SK-N-SH (cell line): ENCODE measurements at regions not wholly inside any gene's neighbourhood (a gene's known extent, or its start where the extent isn't known, plus 50 kb on each side); places are given as distances from the start of the nearest gene placed in this dataset.
A peak's percentile ranks its signal among the peaks of the same experiment; 100 is the strongest.

Experiments
- CTCF ChIA-PET: fragments of 300-600, 350-600 bp; formaldehyde crosslinking; extraction: SDS; loops from one replicate; lab custom pipeline; 2021; lab: Yijun Ruan, JAX
- POLR2A ChIA-PET: fragments of 350-600 bp; sonication (Branson Sonifier 250); formaldehyde crosslinking; extraction: SDS; loops from one replicate; lab custom pipeline; 2020; ENCODE audit warnings: antibody characterized with exemption, inconsistent platforms; lab: Yijun Ruan, JAX
- DNase-seq: peaks from one replicate; pipeline ENCODE4 v3.0.0; 2012
- H2AFZ ChIP-seq: fragments of 200-600 bp; sonication (generic); 2 replicates; pipeline ENCODE4 v1.8.1; 2016; ENCODE audit warnings: antibody characterized with exemption, mild to moderate bottlenecking, low read depth
- H3F3A ChIP-seq: fragments of 200-600 bp; sonication (generic); replicated peaks from 2 replicates; pipeline ENCODE3; 2016; ENCODE audit warnings: antibody characterized with exemption, mild to moderate bottlenecking; ENCODE audit not compliant: insufficient read depth
- H3K27ac ChIP-seq, 2 experiments: fragments of 200-500 bp in 1 of 2; fragments of 200-600 bp in 1 of 2; sonication (Bioruptor generic) in 1 of 2; sonication (generic), shearing (Covaris generic) in 1 of 2; 2 replicates each; pipeline versions ENCODE4 v1.5.1 to v1.6.1; 2014 to 2016; ENCODE audit warnings: low read depth in 2 of 2, inconsistent platforms in 1 of 2, low read length in 1 of 2, mild to moderate bottlenecking in 1 of 2, mixed read lengths in 1 of 2
- H3K27me3 ChIP-seq: fragments of 200-600 bp; sonication (generic), shearing (Covaris generic); 2 replicates; pipeline ENCODE4 v1.6.1; 2016; ENCODE audit warnings: mixed run types; ENCODE audit not compliant: insufficient read depth
- H3K36me3 ChIP-seq, 2 experiments: fragments of 200-500 bp in 1 of 2; fragments of 200-600 bp in 1 of 2; sonication (Bioruptor generic) in 1 of 2; sonication (generic) in 1 of 2; replicated peaks in 1 of 2; 2 replicates each; pipeline versions ENCODE3 to v1.5.1; 2014 to 2016; ENCODE audit warnings: low read length in 1 of 2, mild to moderate bottlenecking in 1 of 2; ENCODE audit not compliant: insufficient read depth in 2 of 2, control insufficient read depth in 1 of 2
- H3K4me1 ChIP-seq, 2 experiments: fragments of 200-500 bp in 1 of 2; fragments of 200-600 bp in 1 of 2; sonication (Bioruptor generic) in 1 of 2; sonication (generic), shearing (Covaris generic) in 1 of 2; 2 replicates each; pipeline versions ENCODE4 v1.5.1 to v1.6.1; 2014 to 2016; ENCODE audit warnings: low read depth in 1 of 2, low read length in 1 of 2, mixed run types in 1 of 2; ENCODE audit not compliant: insufficient read depth in 2 of 2, control insufficient read depth in 1 of 2
- H3K4me2 ChIP-seq: fragments of 200-600 bp; sonication (generic), shearing (Covaris generic); 2 replicates; pipeline ENCODE4 v1.6.1; 2017; ENCODE audit warnings: mixed run types
- H3K4me3 ChIP-seq, 2 experiments: fragments of 200-500 bp in 1 of 2; fragments of 200-600 bp in 1 of 2; sonication (Bioruptor generic) in 1 of 2; sonication (generic), shearing (Covaris generic) in 1 of 2; 2 replicates each; pipeline versions ENCODE4 v1.5.1 to v1.8.1; 2014 to 2016; ENCODE audit warnings: low read depth in 2 of 2, inconsistent platforms in 1 of 2, low read length in 1 of 2, mild to moderate bottlenecking in 1 of 2, mixed read lengths in 1 of 2, moderate library complexity in 1 of 2
- H3K79me2 ChIP-seq: fragments of 200-600 bp; sonication (generic); 2 replicates; pipeline ENCODE4 v1.8.1; 2017; ENCODE audit warnings: mild to moderate bottlenecking; ENCODE audit not compliant: insufficient read depth
- H3K9ac ChIP-seq: fragments of 200-600 bp; sonication (generic); 2 replicates; pipeline ENCODE4 v1.6.1; 2017; ENCODE audit warnings: mixed run types
- H3K9me2 ChIP-seq: fragments of 200-600 bp; sonication (generic); 2 replicates; pipeline ENCODE4 v1.6.1; 2017; ENCODE audit warnings: mixed run types
- H3K9me3 ChIP-seq: fragments of 200-600 bp; sonication (generic); 2 replicates; pipeline ENCODE4 v1.6.1; 2017; ENCODE audit warnings: mixed run types, mild to moderate bottlenecking, moderate library complexity
- H4K20me1 ChIP-seq: fragments of 200-600 bp; sonication (generic); 2 replicates; pipeline ENCODE4 v1.6.1; 2017; ENCODE audit warnings: mild to moderate bottlenecking, mixed run types; ENCODE audit not compliant: insufficient read depth
- EP300 ChIP-seq, 2 experiments: IDR thresholded peaks; 2 replicates each; pipeline versions ENCODE4 v1.4.0 to v1.6.1; 2012; ENCODE audit warnings: borderline replicate concordance in 1 of 2, low read depth in 1 of 2, low read length in 1 of 2
- JUND ChIP-seq: IDR thresholded peaks from 2 replicates; pipeline ENCODE4 v1.4.0; 2012
- MEF2A ChIP-seq: IDR thresholded peaks from 2 replicates; pipeline ENCODE4 v1.4.0; 2012; ENCODE audit warnings: low read depth, borderline replicate concordance
- MXI1 ChIP-seq: IDR thresholded peaks from 2 replicates; pipeline ENCODE4 v1.6.1; 2012; ENCODE audit warnings: mild to moderate bottlenecking, low read depth, low read length, improper control_type of control experiment
- PBX3 ChIP-seq: IDR thresholded peaks from 2 replicates; pipeline ENCODE4; 2012
- RFX5 ChIP-seq: IDR thresholded peaks from 2 replicates; pipeline ENCODE4 v1.6.1; 2012; ENCODE audit warnings: mild to moderate bottlenecking, improper control_type of control experiment, low read length
- SIN3A ChIP-seq: IDR thresholded peaks from 2 replicates; pipeline ENCODE4 v1.6.1; 2012; ENCODE audit warnings: low read depth, mild to moderate bottlenecking, low read length, moderate library complexity, borderline replicate concordance
- SMC3 ChIP-seq: IDR thresholded peaks from 2 replicates; pipeline ENCODE4 v1.6.1; 2012; ENCODE audit warnings: low read depth, low read length, improper control_type of control experiment
- TAF1 ChIP-seq: IDR thresholded peaks from 2 replicates; pipeline ENCODE4 v1.6.1; 2012; ENCODE audit warnings: low read depth, mild to moderate bottlenecking, low read length, moderate library complexity, borderline replicate concordance
- USF2 ChIP-seq: fragments of 150-350 bp; IDR thresholded peaks from 2 replicates; pipeline ENCODE4 v1.6.1; 2017; ENCODE audit warnings: antibody characterized with exemption, low read length, low read depth, borderline replicate concordance
- YY1 ChIP-seq: IDR thresholded peaks from 2 replicates; pipeline ENCODE4 v1.4.0; 2012; ENCODE audit warnings: low read depth, mild to moderate bottlenecking
- WGBS: methylation state at CpG from one replicate; pipeline ENCODE4 v1.1.6; 2017; ENCODE audit warnings: low lambda C conversion rate; 5-methylcytosine and 5-hydroxymethylcytosine counted together
- TF ChIP-seq, protein P1 (sequence below): IDR thresholded peaks from 2 replicates; pipeline ENCODE4 v1.4.0; 2012; ENCODE audit warnings: low read depth

DNA sequence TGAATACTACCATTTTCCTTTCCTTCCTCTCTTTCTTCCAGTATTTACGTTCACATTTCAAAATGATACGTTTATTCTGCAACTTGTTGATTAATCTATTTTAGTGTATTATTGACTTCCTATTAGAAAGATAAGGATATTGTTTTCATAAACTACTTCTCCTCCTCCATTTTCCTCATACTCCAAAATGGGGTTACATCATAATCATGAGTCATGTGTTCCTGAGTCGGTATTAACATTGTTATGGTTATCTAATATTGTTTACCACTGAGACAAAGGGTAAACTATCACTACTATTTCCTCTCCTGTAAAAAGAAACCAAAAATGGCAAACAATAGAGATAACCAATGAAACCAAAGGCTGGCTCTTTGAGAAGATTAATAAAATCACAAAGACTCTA is 126.5 kb upstream of the CDYL start:
- CTCF ChIA-PET, result no interaction called here
- Histone ChIP-seq H3K36me3 (no peaks in the 10 kb centered on the region), H3K9me3 (no peaks in the 10 kb centered on the region), H3K4me2 (no peak overlapping the region), H3K79me2 (no peaks in the 10 kb centered on the region), H3K9ac (no peak overlapping the region), H3K27ac (no peak overlapping the region), H3K4me3 (no peak overlapping the region), H3K9me2 (no peaks in the 10 kb centered on the region)
- 25% methylated on average over 3 of the region's 3 CpGs for WGBS
- no peak for TF ChIP-seq MXI1
- no peak for TF ChIP-seq USF2
- TF ChIP-seq PBX3, result no peak
- no peak for TF ChIP-seq SMC3
- no peak for TF ChIP-seq RFX5
- TF ChIP-seq MEF2A, result no peak
- TF ChIP-seq YY1, result no peak
- TF ChIP-seq, protein P1, sequence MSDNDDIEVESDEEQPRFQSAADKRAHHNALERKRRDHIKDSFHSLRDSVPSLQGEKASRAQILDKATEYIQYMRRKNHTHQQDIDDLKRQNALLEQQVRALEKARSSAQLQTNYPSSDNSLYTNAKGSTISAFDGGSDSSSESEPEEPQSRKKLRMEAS, result no peak
- TF ChIP-seq SIN3A, result no peak
- TF ChIP-seq TAF1, result no peak
- TF ChIP-seq EP300 (IDR thresholded peaks at IDR 0.05; ENCODE audit: borderline replicate concordance in 1 of 2, low read depth in 1 of 2, low read length in 1 of 2), result no peak
- TF ChIP-seq, all 33 proteins: peak for 0
- Histone ChIP-seq H2AFZ (no peak overlapping the region), H3F3A (no peaks in the 10 kb centered on the region), H4K20me1 (no peaks in the 10 kb centered on the region), H3K4me1 (peaks cover 3 to 4% of the 10 kb centered on the region in 2 experiments; a peak in 2 of 4 replicates), H3K27me3 (no peaks in the 10 kb centered on the region; the same call in 1 of the 2 replicates)
- no peak for DNase-seq
- POLR2A ChIA-PET, result no interaction called here

GRCh38 chr6:4647414-4648365 is 128.5 kb upstream of the CDYL start:
- Histone ChIP-seq H3K4me1 (peaks cover 3 to 4% of the 10 kb centered on the region in 2 experiments; a peak in 2 of 4 replicates), H3K4me2 (peak overlapping the region; percentile 77), H3K27ac (no peak overlapping the region; a peak in 1 of 4 replicates), H3K79me2 (no peaks in the 10 kb centered on the region), H3K9me2 (no peaks in the 10 kb centered on the region), H3F3A (no peaks in the 10 kb centered on the region), H3K36me3 (no peaks in the 10 kb centered on the region), H2AFZ (peak overlapping the region; percentile 90), H3K9me3 (no peaks in the 10 kb centered on the region), H3K4me3 (peak overlapping the region; percentile 40 to 58), H3K27me3 (no peaks in the 10 kb centered on the region; the same call in 1 of the 2 replicates), H3K9ac (peak overlapping the region; percentile 27; the same call in 1 of the 2 replicates), H4K20me1 (no peaks in the 10 kb centered on the region)
- 14% methylated on average over 21 of the region's 22 CpGs for WGBS
- DNase-seq, result peak; percentile 64
- no peak for TF ChIP-seq SMC3
- TF ChIP-seq, protein P1, result peak; percentile 98
- peak; percentile 44; the same call in 1 of the 2 replicates for TF ChIP-seq JUND
- TF ChIP-seq PBX3, result 0 out of 2 replicates have a peak, but pooled peaks have one; percentile 17
- ChIA-PET POLR2A (interaction anchor here (1.1 kb wide), 1 partner anchor 129 kb away, joined by 3 read pairs; no protein-coding TSS in a partner anchor), CTCF (no interaction called here)
